K562 (cell line): ENCODE measurements at regions not wholly inside any gene's neighbourhood (a gene's known extent, or its start where the extent isn't known, plus 50 kb on each side); places are given as distances from the start of the nearest gene placed in this dataset.

Experiments
- ATAC-seq: fragments of 200-7000 bp; cut with Tn5 transposase; 3 replicates; pipeline ENCODE4 v1.9.1; 2020; ENCODE audit warnings: moderate library complexity
- BruUV-seq: library from RNA; stranded (reverse); fragments of 400-500 nt; replicated peaks from 2 replicates; lab custom pipeline; 2021; lab: Mats Ljungman, UMichigan
- CTCF ChIA-PET: fragments of 300-600 bp; formaldehyde crosslinking; extraction: SDS; loops from one replicate; lab custom pipeline; 2021; ENCODE audit warnings: low intra/inter-chr PET ratio; lab: Yijun Ruan, JAX
- POLR2A ChIA-PET: fragments of 300-600, 350-650 bp; sonication (Branson Sonifier 250); formaldehyde crosslinking; extraction: SDS; loops from one replicate; lab custom pipeline; 2021; ENCODE audit warnings: antibody characterized with exemption, inconsistent platforms; lab: Yijun Ruan, JAX
- DNase-seq, 4 experiments: peaks; one replicate each; pipeline versions ENCODE4 v3.0.0 to v3.0.0-alpha.2; 2011 to 2018; ENCODE audit warnings: low spot score in 3 of 4, mixed read lengths in 3 of 4; ENCODE audit errors: extremely low read depth in 1 of 4
- FAIRE-seq: peaks from 2 replicates; lab custom pipeline; 2011; peaks lifted over from hg19 to GRCh38; lab: Jason Lieb, UNC
- H2AFZ ChIP-seq: 2 replicates; pipeline ENCODE4 v1.6.0; 2011; ENCODE audit warnings: low read depth, low read length, control low read depth, inconsistent platforms
- H3K27ac ChIP-seq: fragments of 200-600 bp; 3 replicates; pipeline ENCODE4 v1.8.0; 2011; ENCODE audit warnings: low read depth, mild to moderate bottlenecking, control low read depth, inconsistent platforms, low read length, moderate library complexity, mixed read lengths; ENCODE audit errors: extremely low read depth
- H3K27me3 ChIP-seq, 2 experiments: fragments of 300-600 bp in 1 of 2; 2 replicates in 1 of 2; 3 replicates in 1 of 2; pipeline versions ENCODE4 v1.6.0 to v1.8.0; 2011; ENCODE audit warnings: inconsistent platforms in 2 of 2, low read length in 2 of 2, mild to moderate bottlenecking in 1 of 2, mixed read lengths in 1 of 2, moderate library complexity in 1 of 2; ENCODE audit not compliant: control insufficient read depth in 2 of 2, insufficient read depth in 2 of 2
- H3K36me3 ChIP-seq: fragments of 300-600 bp; 3 replicates; pipeline ENCODE4 v1.8.0; 2011; ENCODE audit warnings: mild to moderate bottlenecking, low read length, inconsistent platforms; ENCODE audit not compliant: control insufficient read depth, insufficient read depth
- H3K4me1 ChIP-seq, 2 experiments: fragments of 200-600 bp in 1 of 2; replicated peaks in 1 of 2; 2 replicates in 1 of 2; 3 replicates in 1 of 2; pipeline versions ENCODE4 v1.5.1 to v1.8.0; 2011; ENCODE audit warnings: inconsistent platforms in 2 of 2, low read length in 2 of 2, mild to moderate bottlenecking in 1 of 2, mixed read lengths in 1 of 2, moderate library complexity in 1 of 2; ENCODE audit not compliant: control insufficient read depth in 2 of 2, insufficient read depth in 2 of 2
- H3K4me2 ChIP-seq: 2 replicates; pipeline ENCODE4 v1.6.1; 2011; ENCODE audit warnings: low read length, control low read depth, inconsistent platforms, mixed read lengths; ENCODE audit not compliant: insufficient read depth
- H3K4me3 ChIP-seq: fragments of 200-600 bp; sonication (generic), shearing (Covaris generic); 2 replicates; pipeline ENCODE4 v1.5.1; 2016; ENCODE audit warnings: control low read depth, inconsistent platforms
- H3K79me2 ChIP-seq: fragments of 200-600 bp; 3 replicates; pipeline ENCODE4 v1.8.0; 2011; ENCODE audit warnings: low read length, inconsistent platforms; ENCODE audit not compliant: control insufficient read depth, insufficient read depth
- H3K9ac ChIP-seq, 2 experiments: 2 replicates each; pipeline versions ENCODE4 v1.6.0 to v1.6.1; 2011; ENCODE audit warnings: low read depth in 2 of 2, low read length in 2 of 2, control low read depth in 1 of 2, inconsistent platforms in 1 of 2, mild to moderate bottlenecking in 1 of 2, mixed read lengths in 1 of 2; ENCODE audit not compliant: insufficient read depth in 1 of 2
- H3K9me1 ChIP-seq: one replicate; pipeline ENCODE4 v1.6.0; 2011; ENCODE audit warnings: inconsistent platforms, mild to moderate bottlenecking, low read length, moderate library complexity; ENCODE audit not compliant: control insufficient read depth, insufficient read depth
- H3K9me3 ChIP-seq: replicated peaks from 2 replicates; pipeline ENCODE4 v1.5.1; 2011; ENCODE audit warnings: low read depth, low read length, inconsistent platforms; ENCODE audit not compliant: control insufficient read depth, insufficient read depth
- H4K20me1 ChIP-seq: replicated peaks from 2 replicates; pipeline ENCODE4 v1.6.1; 2011; ENCODE audit warnings: low read length, inconsistent platforms, mixed read lengths; ENCODE audit not compliant: control insufficient read depth, insufficient read depth
- ATF1 ChIP-seq, 2 experiments: fragments of 450-650 bp in 1 of 2; IDR thresholded peaks; 2 replicates each; pipeline ENCODE4 v1.6.1; 2016; ENCODE audit warnings: missing compliant biosample characterization in 1 of 2, missing genetic modification characterization in 1 of 2
- CBX2 ChIP-seq: fragments of 200-600 bp; sonication (generic); IDR thresholded peaks from one replicate; pipeline ENCODE4 v1.6.1; 2012; ENCODE audit warnings: mild to moderate bottlenecking, low read length, inconsistent platforms; ENCODE audit not compliant: insufficient read depth, poor library complexity, severe bottlenecking
- CREM ChIP-seq: IDR thresholded peaks from 2 replicates; pipeline ENCODE4 v1.6.1; 2014; ENCODE audit warnings: antibody characterized with exemption, low read depth
- MAZ ChIP-seq, 2 experiments: fragments of 450-650 bp in 1 of 2; sonication (generic) in 1 of 2; formaldehyde crosslinking; IDR thresholded peaks in 1 of 2; conservative IDR thresholded peaks in 1 of 2; 2 replicates each; pipeline versions ENCODE4 v1.4.0 to v1.5.0; 2020; ENCODE audit warnings: mild to moderate bottlenecking in 1 of 2, missing genetic modification reagents in 1 of 2
- MCM2 ChIP-seq: fragments of 450-650 bp; IDR thresholded peaks from 2 replicates; pipeline ENCODE4 v1.6.1; 2017; ENCODE audit warnings: low read depth, mild to moderate bottlenecking
- PKNOX1 ChIP-seq: fragments of 450-650 bp; IDR thresholded peaks from 2 replicates; pipeline ENCODE4 v1.6.1; 2016
- SAFB2 ChIP-seq: fragments of 200-400 bp; formaldehyde crosslinking; IDR thresholded peaks from 2 replicates; pipeline ENCODE4 v1.6.1; 2018; ENCODE audit warnings: borderline replicate concordance, low read length, low read depth, moderate library complexity; ENCODE audit not compliant: severe bottlenecking
- SIN3B ChIP-seq: fragments of 450-650 bp; IDR thresholded peaks from 2 replicates; pipeline ENCODE4 v1.6.1; 2017; ENCODE audit warnings: low read depth, mild to moderate bottlenecking, moderate library complexity
- SIX5 ChIP-seq, 2 experiments: IDR thresholded peaks; 2 replicates each; pipeline ENCODE4 v1.6.1; 2011; ENCODE audit warnings: low read length in 2 of 2, borderline replicate concordance in 1 of 2, low read depth in 1 of 2, mild to moderate bottlenecking in 1 of 2, moderate library complexity in 1 of 2; ENCODE audit not compliant: insufficient read depth in 1 of 2
- SP1 ChIP-seq: sonication (generic); formaldehyde crosslinking; IDR thresholded peaks from 2 replicates; pipeline ENCODE4 v1.8.1; 2022; ENCODE audit warnings: mild to moderate bottlenecking, missing genetic modification reagents
- ZNF146 ChIP-seq: IDR thresholded peaks from one replicate; pipeline ENCODE4 v1.6.1; 2018; ENCODE audit warnings: missing compliant biosample characterization; ENCODE audit not compliant: unreplicated experiment
- ZNF316 ChIP-seq: fragments of 450-650 bp; IDR thresholded peaks from 2 replicates; pipeline ENCODE4 v1.6.1; 2016
- ZNF75A ChIP-seq: fragments of 450-650 bp; formaldehyde crosslinking; IDR thresholded peaks from 2 replicates; pipeline ENCODE4 v1.4.0; 2020; ENCODE audit warnings: mild to moderate bottlenecking
- WGBS: fragments of 100-300 bp; shearing (Covaris generic); methylation state at CpG from one replicate; pipeline ENCODE4 v1.1.6; 2016; ENCODE audit warnings: low coverage, mixed read lengths; ENCODE audit not compliant: insufficient coverage; ENCODE audit errors: missing lambda C conversion rate; 5-methylcytosine and 5-hydroxymethylcytosine counted together
- in situ Hi-C: fragments of 300-500 bp; cut with MboI; formaldehyde crosslinking; loops from 4 replicates; pipeline ENCODE4 v1.15.0; 2018; ENCODE audit warnings: inconsistent platforms, mixed read lengths
- intact Hi-C: fragments of 100-400 bp; cut with micrococcal nuclease; formaldehyde crosslinking; loops from 2 replicates; pipeline ENCODE4 v1.14.2; 2022
- TF ChIP-seq, protein P1 (sequence below), 2 experiments: fragments of 450-650 bp; formaldehyde crosslinking in 1 of 2; IDR thresholded peaks; 2 replicates each; pipeline versions ENCODE4 v1.4.0 to v1.6.1; 2014 to 2020; ENCODE audit warnings: mild to moderate bottlenecking in 2 of 2, borderline replicate concordance in 1 of 2, low read depth in 1 of 2

DNA sequence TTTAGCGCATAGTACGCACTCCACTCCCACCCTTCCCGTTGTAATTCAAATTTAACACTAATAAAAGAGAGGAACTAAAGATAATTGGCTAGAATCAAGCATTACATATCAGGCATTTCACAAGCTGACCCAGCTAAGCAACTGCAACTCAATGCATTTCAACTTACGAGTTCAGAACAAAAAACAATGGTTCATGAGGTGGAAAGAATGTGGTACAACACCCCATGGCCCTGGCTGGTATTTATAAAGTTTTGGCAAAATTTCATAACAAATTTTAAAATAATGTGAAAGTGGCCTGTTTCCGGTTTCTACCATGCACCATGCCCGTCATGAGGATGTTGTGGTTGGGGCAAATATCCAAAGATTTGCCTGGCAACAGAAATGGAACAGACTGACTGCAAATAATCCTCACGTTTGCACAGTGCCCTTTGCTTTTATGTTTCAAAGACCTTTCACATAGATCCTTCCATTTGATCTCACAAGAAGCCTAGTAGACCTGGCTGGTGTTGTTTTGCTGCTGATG, 455.3 kb upstream of the NR2F2 start:
- H3K27me3 ChIP-seq, result no peaks in the 10 kb centered on the region
- no peak overlapping the region for H3K9ac ChIP-seq
- WGBS, result 66% methylated on average over 7 of the region's 7 CpGs
- DNase-seq (no peak), ATAC-seq (no peak), FAIRE-seq (no peak)
- H2AFZ ChIP-seq, result no peak overlapping the region
- no peak overlapping the region for H3K4me3 ChIP-seq
- H3K9me3 ChIP-seq, result no peaks in the 10 kb centered on the region
- no peak overlapping the region for H3K4me2 ChIP-seq
- no peaks in the 10 kb centered on the region for H3K79me2 ChIP-seq
- H3K27ac ChIP-seq, result no peak overlapping the region
- intact Hi-C loops, result no loop called here
- H3K4me1 ChIP-seq, result no peaks in the 10 kb centered on the region
- no peaks in the 10 kb centered on the region for H3K36me3 ChIP-seq
- ChIA-PET POLR2A (no interaction called here), CTCF (no interaction called here)
- no peaks in the 10 kb centered on the region for H4K20me1 ChIP-seq
- in situ Hi-C loops, result loop anchor here (25.0 kb wide), 1 partner anchor 1362 kb away; no protein-coding TSS in a partner anchor
- no TSS peak for BruUV-seq
- no peaks in the 10 kb centered on the region for H3K9me1 ChIP-seq
- TF ChIP-seq ZNF75A (CRISPR knock-in tag), result no peak
- no peak for TF ChIP-seq SAFB2
- TF ChIP-seq ZNF146, result no peak
- no peak for TF ChIP-seq PKNOX1
- no peak for TF ChIP-seq SIX5 (IDR thresholded peaks at IDR 0.05; ENCODE audit: borderline replicate concordance in 1 of 2, insufficient read depth in 1 of 2, low read depth in 1 of 2, low read length in 2 of 2)
- TF ChIP-seq, protein P1, sequence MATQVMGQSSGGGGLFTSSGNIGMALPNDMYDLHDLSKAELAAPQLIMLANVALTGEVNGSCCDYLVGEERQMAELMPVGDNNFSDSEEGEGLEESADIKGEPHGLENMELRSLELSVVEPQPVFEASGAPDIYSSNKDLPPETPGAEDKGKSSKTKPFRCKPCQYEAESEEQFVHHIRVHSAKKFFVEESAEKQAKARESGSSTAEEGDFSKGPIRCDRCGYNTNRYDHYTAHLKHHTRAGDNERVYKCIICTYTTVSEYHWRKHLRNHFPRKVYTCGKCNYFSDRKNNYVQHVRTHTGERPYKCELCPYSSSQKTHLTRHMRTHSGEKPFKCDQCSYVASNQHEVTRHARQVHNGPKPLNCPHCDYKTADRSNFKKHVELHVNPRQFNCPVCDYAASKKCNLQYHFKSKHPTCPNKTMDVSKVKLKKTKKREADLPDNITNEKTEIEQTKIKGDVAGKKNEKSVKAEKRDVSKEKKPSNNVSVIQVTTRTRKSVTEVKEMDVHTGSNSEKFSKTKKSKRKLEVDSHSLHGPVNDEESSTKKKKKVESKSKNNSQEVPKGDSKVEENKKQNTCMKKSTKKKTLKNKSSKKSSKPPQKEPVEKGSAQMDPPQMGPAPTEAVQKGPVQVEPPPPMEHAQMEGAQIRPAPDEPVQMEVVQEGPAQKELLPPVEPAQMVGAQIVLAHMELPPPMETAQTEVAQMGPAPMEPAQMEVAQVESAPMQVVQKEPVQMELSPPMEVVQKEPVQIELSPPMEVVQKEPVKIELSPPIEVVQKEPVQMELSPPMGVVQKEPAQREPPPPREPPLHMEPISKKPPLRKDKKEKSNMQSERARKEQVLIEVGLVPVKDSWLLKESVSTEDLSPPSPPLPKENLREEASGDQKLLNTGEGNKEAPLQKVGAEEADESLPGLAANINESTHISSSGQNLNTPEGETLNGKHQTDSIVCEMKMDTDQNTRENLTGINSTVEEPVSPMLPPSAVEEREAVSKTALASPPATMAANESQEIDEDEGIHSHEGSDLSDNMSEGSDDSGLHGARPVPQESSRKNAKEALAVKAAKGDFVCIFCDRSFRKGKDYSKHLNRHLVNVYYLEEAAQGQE (IDR thresholded peaks at IDR 0.05; ENCODE audit: borderline replicate concordance), result no peak
- TF ChIP-seq, protein P1 (CRISPR knock-in tag; IDR thresholded peaks at IDR 0.05; ENCODE audit: low read depth), result no peak
- no peak for TF ChIP-seq MCM2
- no peak for TF ChIP-seq MAZ (CRISPR knock-in tag; conservative IDR thresholded peaks at IDR 0.05 in 1 of 2, IDR thresholded peaks at IDR 0.05 in 1 of 2)
- no peak for TF ChIP-seq ZNF316
- no peak for TF ChIP-seq CBX2
- TF ChIP-seq CREM, result no peak
- no peak for TF ChIP-seq SIN3B
- no peak for TF ChIP-seq ATF1 (CRISPR knock-in tag; IDR thresholded peaks at IDR 0.05)
- no peak for TF ChIP-seq ATF1 (tag; IDR thresholded peaks at IDR 0.05)
- no peak for TF ChIP-seq SP1 (CRISPR knock-in tag)
